HG03280 (cell line): ENCODE measurements at regions not wholly inside any gene's neighbourhood (a gene's known extent, or its start where the extent isn't known, plus 50 kb on each side); places are given as distances from the start of the nearest gene placed in this dataset.

Source experiments
- ATAC-seq: cut with Tn5 transposase; IDR thresholded peaks from one replicate; pipeline ENCODE4 v1.9.1; 2021; ENCODE audit warnings: mild to moderate bottlenecking, moderate library complexity; ENCODE audit not compliant: unreplicated experiment

DNA sequence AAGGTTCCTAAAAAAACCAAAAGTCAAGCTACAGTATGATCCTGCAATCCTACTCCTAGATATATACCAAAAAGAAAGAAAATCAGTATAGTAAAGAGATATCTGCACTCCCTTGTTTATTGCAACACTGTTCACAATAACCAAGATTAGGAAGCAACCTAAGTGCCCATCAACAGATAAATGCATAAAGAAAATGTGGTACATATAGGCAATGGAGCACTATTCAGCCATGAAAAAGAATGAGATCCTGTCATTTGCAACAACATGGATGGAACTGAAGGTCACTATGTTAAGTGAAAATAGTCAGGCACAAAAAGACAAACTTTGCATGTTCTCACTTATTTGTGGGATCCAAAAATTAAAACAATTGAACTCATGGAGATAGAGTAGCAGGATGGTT, 1159.5 kb upstream of the AUTS2 start:
- ATAC-seq: no peak

DNA sequence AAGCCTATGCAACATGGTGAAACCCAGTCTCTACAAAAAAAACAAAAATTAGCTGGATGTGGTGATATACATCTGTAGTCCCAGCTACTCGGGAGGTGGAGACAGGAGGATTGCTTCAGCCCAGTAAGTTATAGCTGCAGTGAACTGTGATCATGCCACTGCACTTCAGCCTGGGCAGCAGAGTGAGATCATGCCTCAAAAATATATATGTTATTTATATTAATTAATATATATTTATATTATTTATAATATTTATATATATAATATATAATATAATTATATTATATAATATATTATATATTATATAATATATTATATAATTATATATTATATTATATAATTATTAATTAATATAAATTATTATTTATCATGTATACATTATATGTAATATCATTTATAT, 1158.4 kb upstream of the AUTS2 start:
- ATAC-seq: no peak

- no peak for ATAC-seq
These were observed 1157.4 kb upstream of the AUTS2 start for GRCh38 chr7:68440866-68441265.

GRCh38 chr7:68441645-68442044, 1156.6 kb upstream of the AUTS2 start:
- no peak for ATAC-seq

DNA sequence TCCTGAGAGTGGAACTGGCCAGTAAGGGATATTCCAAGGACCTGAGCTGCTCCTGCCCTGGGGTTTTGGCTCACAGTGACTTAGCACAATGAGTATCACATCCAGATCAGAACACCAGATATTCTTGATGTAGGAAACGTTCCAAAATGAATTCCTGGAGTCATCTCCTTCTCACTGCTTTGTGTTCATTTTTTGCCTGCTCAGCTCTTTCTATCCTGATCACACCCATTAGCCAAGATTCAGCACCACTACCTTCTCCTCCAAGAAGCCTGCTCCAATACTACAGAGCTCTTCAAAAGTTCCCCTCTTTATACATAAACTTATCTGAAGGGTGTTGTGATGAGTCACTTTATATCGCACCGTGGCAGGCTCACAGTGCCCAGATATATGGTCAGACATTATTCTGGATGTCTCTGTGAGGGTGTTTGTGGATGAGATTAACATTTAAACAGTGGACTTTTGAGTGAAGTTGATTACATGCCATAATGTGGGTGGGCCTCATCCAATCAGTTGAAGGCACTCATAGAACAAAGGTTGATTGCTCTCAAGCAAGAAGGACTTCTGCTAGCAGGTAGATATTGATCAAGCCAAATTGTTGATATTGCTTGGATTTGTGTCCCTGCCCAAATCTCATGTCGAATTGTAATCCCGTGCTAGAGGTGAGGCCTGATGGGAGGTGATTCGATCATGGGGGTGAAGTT, 1155.2 kb upstream of the AUTS2 start:
- no peak for ATAC-seq

DNA sequence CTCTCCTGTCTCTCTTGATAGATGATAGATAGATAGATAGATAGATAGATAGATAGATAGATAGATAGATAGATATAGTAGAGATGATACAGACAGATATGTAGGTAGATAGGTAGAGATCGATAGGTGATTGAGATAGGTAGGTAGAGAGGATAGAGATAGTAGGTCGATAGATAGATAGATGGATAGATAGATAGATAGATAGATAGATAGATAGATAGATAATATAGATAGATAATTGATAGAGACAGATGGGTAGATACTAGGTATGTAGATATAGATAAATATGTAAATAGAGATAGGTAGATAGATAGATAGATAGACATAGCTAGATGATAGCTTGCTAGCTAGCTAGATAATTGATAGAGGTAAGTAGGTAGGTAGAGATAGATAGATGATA, 1154.2 kb upstream of the AUTS2 start:
- no peak for ATAC-seq

DNA sequence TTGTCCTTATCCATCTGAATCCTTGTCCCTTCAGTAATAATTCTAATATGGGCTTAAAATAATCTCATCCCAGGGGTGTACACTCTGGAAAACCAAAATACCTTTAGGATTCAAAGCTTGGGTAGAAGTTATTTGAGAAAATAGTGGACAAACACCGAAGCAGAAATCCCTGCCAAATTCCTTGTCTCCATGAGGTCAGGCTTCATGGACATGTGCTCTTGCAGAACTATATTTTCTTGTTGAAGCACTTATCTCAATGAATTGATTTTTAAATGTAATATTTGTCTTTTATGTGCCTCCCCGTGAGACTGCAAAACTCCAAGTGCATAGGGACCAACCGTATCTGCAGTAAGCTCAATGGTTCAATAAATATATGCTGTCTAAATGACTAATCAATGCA, 1153.3 kb upstream of the AUTS2 start:
- no peak for ATAC-seq

DNA sequence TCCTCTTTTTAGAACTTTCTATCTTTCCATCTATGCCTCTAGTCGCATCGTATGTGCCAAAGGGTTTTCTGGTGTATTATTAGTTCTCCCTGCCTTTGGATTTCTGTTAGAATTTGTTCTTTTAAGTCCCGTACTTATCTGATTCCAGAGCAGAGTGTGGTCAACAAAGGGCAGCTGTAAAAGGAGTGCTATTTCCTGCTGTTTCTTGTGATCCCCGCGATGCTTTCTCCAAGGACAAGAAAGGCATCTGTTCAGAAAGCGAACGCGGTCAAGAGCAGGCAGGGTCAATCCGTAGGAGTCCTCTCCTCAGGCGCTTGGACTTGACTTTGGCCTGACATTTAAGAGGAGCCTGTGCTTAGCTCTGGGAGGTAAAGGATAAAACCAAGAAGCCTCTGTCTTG, 1152.1 kb upstream of the AUTS2 start:
- ATAC-seq: no peak

DNA sequence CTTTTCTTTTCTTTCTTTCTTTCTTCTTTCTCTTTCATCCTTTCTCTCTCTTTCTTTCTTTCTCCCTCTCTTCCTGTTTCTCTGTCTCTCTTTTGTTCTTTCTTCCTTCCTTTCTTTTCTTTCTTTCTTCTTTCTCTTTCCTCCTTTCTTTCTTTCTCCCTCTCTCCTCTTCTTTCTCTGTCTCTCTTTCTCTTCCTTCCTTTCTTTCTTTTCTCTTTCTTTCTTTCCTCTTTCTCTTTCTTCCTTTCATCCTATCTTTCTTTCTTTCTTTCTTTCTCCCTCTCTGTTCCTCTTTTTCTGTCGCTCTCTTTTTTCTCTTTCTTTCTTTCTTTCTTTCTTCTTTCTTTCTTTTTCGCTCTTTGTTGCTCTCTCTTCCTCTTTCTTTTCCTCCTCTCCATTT, 1149.2 kb upstream of the AUTS2 start:
- no peak for ATAC-seq

GRCh38 chr7:68449816-68450215, 1148.5 kb upstream of the AUTS2 start:
- ATAC-seq: no peak

GRCh38 chr7:68454931-68455330, 1143.3 kb upstream of the AUTS2 start:
- ATAC-seq: no peak

DNA sequence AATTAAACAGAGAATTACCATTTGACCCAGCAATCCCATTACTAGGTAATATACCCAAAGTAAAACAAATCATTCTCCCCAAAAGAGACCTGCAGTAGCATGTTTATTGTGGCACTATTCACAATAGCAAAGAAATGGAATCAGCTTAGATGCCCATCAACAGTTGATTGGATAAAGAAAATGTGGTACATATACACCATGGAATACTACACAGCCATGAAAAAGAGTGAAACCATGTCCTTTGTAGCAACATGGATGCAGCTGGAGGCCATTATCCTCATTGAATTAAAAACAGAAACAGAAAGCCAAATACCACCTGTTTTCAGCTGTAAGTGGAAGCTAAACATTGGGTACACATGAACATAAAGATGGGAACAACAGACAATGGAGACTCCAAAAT, 1141.8 kb upstream of the AUTS2 start:
- no peak for ATAC-seq

GRCh38 chr7:68457481-68457880, 1140.8 kb upstream of the AUTS2 start:
- ATAC-seq: no peak

- no peak for ATAC-seq
These were observed 1140.0 kb upstream of the AUTS2 start for GRCh38 chr7:68458010-68458908.

DNA sequence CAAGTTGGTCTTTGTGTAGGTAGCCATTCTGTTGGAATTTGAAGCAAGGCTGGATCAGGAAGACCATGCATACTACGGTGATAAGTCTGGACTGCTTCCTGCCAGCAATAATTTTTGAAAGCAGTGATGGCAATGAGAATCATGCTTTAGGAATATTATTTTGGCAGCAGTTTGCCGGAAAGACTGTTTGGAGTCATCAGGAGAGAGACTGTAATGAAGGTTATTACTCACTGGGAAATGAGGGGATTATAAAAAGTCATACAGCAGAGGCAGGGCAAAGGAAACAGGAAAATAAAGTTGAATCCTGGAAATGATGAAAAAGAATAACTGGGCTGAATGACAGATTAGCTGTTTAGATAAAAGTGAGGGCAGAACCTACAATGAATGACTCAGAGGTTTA, 1136.8 kb upstream of the AUTS2 start:
- no peak for ATAC-seq

DNA sequence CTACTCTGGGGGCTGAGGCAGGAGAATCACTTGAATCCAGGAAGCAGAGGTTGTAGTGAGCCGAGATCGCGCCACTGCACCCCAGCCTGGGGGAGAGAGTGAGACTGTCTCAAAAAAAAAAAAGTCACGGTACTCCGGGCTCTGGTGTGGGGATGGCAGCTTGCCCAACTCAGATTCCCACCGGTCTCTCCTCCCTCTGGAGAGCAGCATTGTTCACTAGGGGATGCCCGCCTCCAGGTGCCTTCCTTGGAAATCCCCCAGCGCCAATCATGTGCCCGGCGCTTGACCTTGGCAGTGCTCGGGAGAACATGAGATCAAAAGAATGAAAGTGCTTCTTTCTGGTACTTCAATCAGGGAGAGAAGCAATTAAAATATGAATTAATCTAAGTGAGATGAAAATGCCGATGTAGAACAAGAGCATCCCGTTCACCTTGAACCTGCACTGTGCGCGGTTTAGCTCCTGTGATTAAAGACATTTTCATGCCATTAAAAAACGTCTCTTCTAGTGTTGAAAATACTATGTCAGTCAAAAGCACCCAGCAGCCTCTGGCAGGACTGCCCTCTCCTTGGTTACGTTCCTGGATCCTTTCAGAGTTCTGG, 1127.3 kb upstream of the AUTS2 start:
- no peak for ATAC-seq

- ATAC-seq: no peak
These were observed 1125.6 kb upstream of the AUTS2 start for GRCh38 chr7:68472688-68473087.

DNA sequence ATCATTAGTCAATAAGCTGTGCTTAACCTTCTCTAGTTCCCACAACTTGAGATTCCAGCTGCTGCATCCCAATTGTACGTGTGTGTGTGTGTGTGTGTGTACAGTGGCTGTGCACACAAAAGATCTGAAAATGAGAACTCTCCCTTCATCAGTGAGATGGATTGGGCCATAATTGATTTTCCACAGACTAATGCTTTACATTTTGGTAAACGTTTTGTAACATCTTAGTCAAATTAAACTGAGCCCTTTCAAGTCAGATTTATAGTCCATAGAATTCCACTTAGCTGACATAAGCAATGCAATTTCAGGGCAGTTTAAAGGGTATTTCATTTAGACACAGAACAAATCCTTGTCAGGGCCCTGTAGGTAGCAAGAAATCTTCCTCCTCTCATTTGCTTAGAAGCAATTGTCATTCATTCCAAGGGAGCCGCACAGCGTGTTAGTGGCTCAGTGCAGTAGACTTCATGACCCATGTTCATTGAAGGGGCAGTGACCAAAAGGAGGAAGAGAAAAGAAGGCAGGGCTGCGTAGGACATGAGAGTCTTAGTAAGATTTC, 1123.5 kb upstream of the AUTS2 start:
- no peak for ATAC-seq

DNA sequence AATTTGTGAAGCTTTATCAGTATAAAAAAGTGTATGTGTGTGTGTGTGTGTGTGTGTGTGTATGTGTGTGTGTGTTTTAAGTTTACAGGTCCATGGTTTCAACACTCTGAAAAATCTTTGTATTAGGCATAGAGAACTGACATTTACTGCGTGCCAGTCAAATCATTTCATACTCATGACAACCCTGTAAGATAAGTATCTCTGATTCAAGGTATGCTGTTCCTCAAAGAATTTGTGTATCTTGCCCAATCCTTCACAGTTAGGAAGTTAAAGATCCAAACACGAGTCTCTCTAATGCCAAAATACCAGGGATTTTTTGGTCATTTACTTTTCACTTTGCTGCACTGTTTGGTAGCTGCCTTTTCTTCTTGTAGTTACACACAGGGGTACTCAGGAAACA, 1121.3 kb upstream of the AUTS2 start:
- no peak for ATAC-seq

DNA sequence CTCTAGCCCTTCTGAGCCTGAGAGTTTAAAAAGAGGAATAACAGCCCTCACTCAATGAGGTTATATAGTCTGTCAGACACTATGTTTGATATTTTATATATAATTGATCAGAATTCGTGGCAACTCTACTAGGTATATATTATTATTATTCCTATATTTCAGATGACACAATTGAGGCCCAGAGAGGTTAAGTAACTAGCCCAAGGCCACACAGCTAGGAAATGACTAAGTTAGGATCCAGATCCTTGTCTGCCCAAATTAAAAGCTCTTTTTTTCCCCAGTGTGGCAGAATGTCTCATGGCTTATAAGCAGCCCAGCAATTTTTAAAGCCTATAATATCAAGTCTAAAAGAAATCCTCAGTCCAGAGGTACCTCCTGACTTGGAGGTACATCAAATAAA, 1119.9 kb upstream of the AUTS2 start:
- no peak for ATAC-seq

- no peak for ATAC-seq
These were observed 1115.5 kb upstream of the AUTS2 start for GRCh38 chr7:68482800-68483199.

DNA sequence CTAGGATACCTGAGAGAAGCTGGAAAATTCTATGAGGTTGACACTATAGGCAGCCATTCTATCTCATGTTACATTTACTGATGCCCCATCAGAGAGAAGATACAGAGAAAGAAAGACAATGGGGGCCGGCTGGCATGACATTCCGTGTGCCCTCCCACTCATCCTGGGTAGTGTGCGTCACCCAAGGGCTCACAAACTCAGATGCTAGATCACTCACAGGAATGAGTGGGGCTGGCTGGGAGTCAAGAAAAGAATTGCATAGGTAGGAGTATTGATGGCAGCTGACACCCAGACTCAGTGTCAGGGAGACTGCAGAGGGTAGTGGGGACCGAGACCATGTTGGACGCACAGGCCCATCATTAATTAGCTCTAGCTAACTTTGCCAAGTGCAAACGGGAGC, 1113.5 kb upstream of the AUTS2 start:
- ATAC-seq: no peak
